ENCODE measurements at regions not wholly inside any gene's neighbourhood (a gene's known extent, or its start where the extent isn't known, plus 50 kb on each side); places are given as distances from the start of the nearest gene placed in this dataset.
A peak's percentile ranks its signal among the peaks of the same experiment; 100 is the strongest.

- Histone ChIP-seq H2AFZ (ENCODE audit: low read length) (no peak overlapping the region), H3K14ac (ENCODE audit: low read length) (no peak overlapping the region), H3K18ac (ENCODE audit: low read length) (no peak overlapping the region), H4K91ac (ENCODE audit: low read depth, low read length, poor library complexity) (no peak overlapping the region), H3K9me3 (replicated peaks in 1 of 2; ENCODE audit: control insufficient read depth in 2 of 2, insufficient read depth in 1 of 2, low read depth in 1 of 2, low read length in 2 of 2) (no peaks in the 10 kb centered on the region), H3K9ac (ENCODE audit: low read depth, low read length, poor library complexity) (no peak overlapping the region), H3K36me3 (replicated peaks in 1 of 2; ENCODE audit: control insufficient read depth in 2 of 2, insufficient read depth in 2 of 2, low read length in 2 of 2) (no peaks in the 10 kb centered on the region), H2BK12ac (ENCODE audit: low read length) (no peak overlapping the region), H2AK5ac (ENCODE audit: low read depth, low read length) (no peak overlapping the region), H3K79me1 (ENCODE audit: low read depth, low read length) (no peaks in the 10 kb centered on the region), H2BK15ac (ENCODE audit: low read length) (no peak overlapping the region), H3K27ac (replicated peaks; ENCODE audit: low read length) (no peak overlapping the region), H4K8ac (ENCODE audit: low read depth, low read length) (no peak overlapping the region), H2BK120ac (ENCODE audit: low read depth, low read length) (no peak overlapping the region), H3K4me2 (ENCODE audit: insufficient read depth, low read length, poor library complexity, severe bottlenecking) (no peak overlapping the region), H3K4ac (ENCODE audit: low read length) (no peak overlapping the region), H2BK5ac (ENCODE audit: low read length) (no peak overlapping the region), H3K27me3 (ENCODE audit: control insufficient read depth in 3 of 3, insufficient read depth in 3 of 3, low read depth in 1 of 3, low read length in 3 of 3) (no peaks in the 10 kb centered on the region), H3K4me3 (ENCODE audit: low read length in 2 of 2) (no peak overlapping the region), H3K4me1 (ENCODE audit: control insufficient read depth in 2 of 2, insufficient read depth in 1 of 2, low read depth in 1 of 2, low read length in 2 of 2) (no peaks in the 10 kb centered on the region), H3K23ac (ENCODE audit: low read depth, low read length, poor library complexity) (no peak overlapping the region)
- WGBS, 2 donors (ENCODE audit: extremely low coverage in 2 of 2, insufficient read length in 2 of 2, insufficient replicate concordance in 1 of 2), result no CpG with 5 or more reads among the region's 7 CpGs
- DNase-seq (ENCODE audit: low spot score), result no peak
Measured at GRCh38 chr10:126847666-126848065, 57.6 kb upstream of the DOCK1 start.

- peak overlapping the region; percentile 20 for H4K8ac ChIP-seq (ENCODE audit: low read depth, low read length)
- H2AK5ac ChIP-seq (ENCODE audit: low read depth, low read length), result no peak overlapping the region
- no peak overlapping the region for H2BK15ac ChIP-seq (ENCODE audit: low read length)
- no peaks in the 10 kb centered on the region for H3K36me3 ChIP-seq (replicated peaks in 1 of 2; ENCODE audit: control insufficient read depth in 2 of 2, insufficient read depth in 2 of 2, low read length in 2 of 2)
- no peak overlapping the region for H3K27ac ChIP-seq (replicated peaks; ENCODE audit: low read length)
- H3K9ac ChIP-seq (ENCODE audit: low read depth, low read length, poor library complexity), result no peak overlapping the region
- WGBS, 2 donors (ENCODE audit: extremely low coverage in 2 of 2, insufficient read length in 2 of 2, insufficient replicate concordance in 1 of 2), result no CpG with 5 or more reads among the region's 3 CpGs
- H3K4me3 ChIP-seq (ENCODE audit: low read length in 2 of 2), result no peak overlapping the region
- no peak overlapping the region for H2BK12ac ChIP-seq (ENCODE audit: low read length)
- H3K23ac ChIP-seq (ENCODE audit: low read depth, low read length, poor library complexity), result no peak overlapping the region
- DNase-seq (ENCODE audit: low spot score), result no peak
- H3K27me3 ChIP-seq (ENCODE audit: control insufficient read depth in 3 of 3, insufficient read depth in 3 of 3, low read depth in 1 of 3, low read length in 3 of 3), result no peaks in the 10 kb centered on the region
- no peak overlapping the region for H3K14ac ChIP-seq (ENCODE audit: low read length)
- no peak overlapping the region for H3K18ac ChIP-seq (ENCODE audit: low read length)
- no peak overlapping the region for H2BK120ac ChIP-seq (ENCODE audit: low read depth, low read length)
- H3K79me1 ChIP-seq (ENCODE audit: low read depth, low read length), result no peaks in the 10 kb centered on the region
- H2BK5ac ChIP-seq (ENCODE audit: low read length), result no peak overlapping the region
- no peak overlapping the region for H3K4me2 ChIP-seq (ENCODE audit: insufficient read depth, low read length, poor library complexity, severe bottlenecking)
- H3K4me1 ChIP-seq (ENCODE audit: control insufficient read depth in 2 of 2, insufficient read depth in 1 of 2, low read depth in 1 of 2, low read length in 2 of 2), result no peaks in the 10 kb centered on the region
- no peak overlapping the region for H2AFZ ChIP-seq (ENCODE audit: low read length)
- no peaks in the 10 kb centered on the region for H3K9me3 ChIP-seq (replicated peaks in 1 of 2; ENCODE audit: control insufficient read depth in 2 of 2, insufficient read depth in 1 of 2, low read depth in 1 of 2, low read length in 2 of 2)
- H4K91ac ChIP-seq (ENCODE audit: low read depth, low read length, poor library complexity), result no peak overlapping the region
- no peak overlapping the region for H3K4ac ChIP-seq (ENCODE audit: low read length)
Measured at GRCh38 chr10:126849646-126850045, 55.6 kb upstream of the DOCK1 start.

- Histone ChIP-seq H3K27me3 (ENCODE audit: control insufficient read depth in 3 of 3, insufficient read depth in 3 of 3, low read depth in 1 of 3, low read length in 3 of 3) (no peaks in the 10 kb centered on the region), H3K4me1 (ENCODE audit: control insufficient read depth in 2 of 2, insufficient read depth in 1 of 2, low read depth in 1 of 2, low read length in 2 of 2) (no peaks in the 10 kb centered on the region), H3K14ac (ENCODE audit: low read length) (no peak overlapping the region), H2BK120ac (ENCODE audit: low read depth, low read length) (no peak overlapping the region), H2BK5ac (ENCODE audit: low read length) (no peak overlapping the region), H2BK12ac (ENCODE audit: low read length) (no peak overlapping the region), H3K4me3 (ENCODE audit: low read length in 2 of 2) (no peak overlapping the region), H3K23ac (ENCODE audit: low read depth, low read length, poor library complexity) (no peak overlapping the region), H3K4me2 (ENCODE audit: insufficient read depth, low read length, poor library complexity, severe bottlenecking) (no peak overlapping the region), H3K9me3 (replicated peaks in 1 of 2; ENCODE audit: control insufficient read depth in 2 of 2, insufficient read depth in 1 of 2, low read depth in 1 of 2, low read length in 2 of 2) (no peaks in the 10 kb centered on the region), H4K8ac (ENCODE audit: low read depth, low read length) (no peak overlapping the region), H3K18ac (ENCODE audit: low read length) (no peak overlapping the region), H3K4ac (ENCODE audit: low read length) (no peak overlapping the region), H3K79me1 (ENCODE audit: low read depth, low read length) (no peaks in the 10 kb centered on the region), H2AK5ac (ENCODE audit: low read depth, low read length) (no peak overlapping the region), H2AFZ (ENCODE audit: low read length) (no peak overlapping the region), H3K36me3 (replicated peaks in 1 of 2; ENCODE audit: control insufficient read depth in 2 of 2, insufficient read depth in 2 of 2, low read length in 2 of 2) (no peaks in the 10 kb centered on the region), H3K27ac (replicated peaks; ENCODE audit: low read length) (no peak overlapping the region), H4K91ac (ENCODE audit: low read depth, low read length, poor library complexity) (no peak overlapping the region), H2BK15ac (ENCODE audit: low read length) (no peak overlapping the region), H3K9ac (ENCODE audit: low read depth, low read length, poor library complexity) (no peak overlapping the region)
- no CpG with 5 or more reads among the region's 7 CpGs for WGBS, 2 donors (ENCODE audit: extremely low coverage in 2 of 2, insufficient read length in 2 of 2, insufficient replicate concordance in 1 of 2)
- no peak for DNase-seq (ENCODE audit: low spot score)
Measured at GRCh38 chr10:126851414-126852108, 53.7 kb upstream of the DOCK1 start.

GRCh38 chr10:126854726-126855495 is 50.3 kb upstream of the DOCK1 start:
- no peaks in the 10 kb centered on the region for H3K9me3 ChIP-seq (replicated peaks in 1 of 2; ENCODE audit: control insufficient read depth in 2 of 2, insufficient read depth in 1 of 2, low read depth in 1 of 2, low read length in 2 of 2)
- H2BK120ac ChIP-seq (ENCODE audit: low read depth, low read length), result no peak overlapping the region
- no peak overlapping the region for H2BK15ac ChIP-seq (ENCODE audit: low read length)
- H3K79me1 ChIP-seq (ENCODE audit: low read depth, low read length), result no peaks in the 10 kb centered on the region
- no peak overlapping the region for H3K4me3 ChIP-seq (ENCODE audit: low read length in 2 of 2)
- no peak overlapping the region for H2AFZ ChIP-seq (ENCODE audit: low read length)
- no peak overlapping the region for H3K23ac ChIP-seq (ENCODE audit: low read depth, low read length, poor library complexity)
- no peak overlapping the region for H3K14ac ChIP-seq (ENCODE audit: low read length)
- H4K91ac ChIP-seq (ENCODE audit: low read depth, low read length, poor library complexity), result no peak overlapping the region
- no peaks in the 10 kb centered on the region for H3K36me3 ChIP-seq (replicated peaks in 1 of 2; ENCODE audit: control insufficient read depth in 2 of 2, insufficient read depth in 2 of 2, low read length in 2 of 2)
- no CpG with 5 or more reads among the region's 10 CpGs for WGBS, 2 donors (ENCODE audit: extremely low coverage in 2 of 2, insufficient read length in 2 of 2, insufficient replicate concordance in 1 of 2)
- no peak overlapping the region for H2BK5ac ChIP-seq (ENCODE audit: low read length)
- no peaks in the 10 kb centered on the region for H3K27me3 ChIP-seq (ENCODE audit: control insufficient read depth in 3 of 3, insufficient read depth in 3 of 3, low read depth in 1 of 3, low read length in 3 of 3)
- no peak overlapping the region for H3K4me2 ChIP-seq (ENCODE audit: insufficient read depth, low read length, poor library complexity, severe bottlenecking)
- H3K18ac ChIP-seq (ENCODE audit: low read length), result no peak overlapping the region
- DNase-seq (ENCODE audit: low spot score), result no peak
- no peak overlapping the region for H3K9ac ChIP-seq (ENCODE audit: low read depth, low read length, poor library complexity)
- no peak overlapping the region for H4K8ac ChIP-seq (ENCODE audit: low read depth, low read length)
- H2BK12ac ChIP-seq (ENCODE audit: low read length), result no peak overlapping the region
- H2AK5ac ChIP-seq (ENCODE audit: low read depth, low read length), result no peak overlapping the region
- H3K27ac ChIP-seq (replicated peaks; ENCODE audit: low read length), result no peak overlapping the region
- no peaks in the 10 kb centered on the region for H3K4me1 ChIP-seq (ENCODE audit: control insufficient read depth in 2 of 2, insufficient read depth in 1 of 2, low read depth in 1 of 2, low read length in 2 of 2)
- H3K4ac ChIP-seq (ENCODE audit: low read length), result no peak overlapping the region

All from neuronal stem cell (in vitro differentiated cells).